A673 (cell line): ENCODE measurements at regions not wholly inside any gene's neighbourhood (a gene's known extent, or its start where the extent isn't known, plus 50 kb on each side); places are given as distances from the start of the nearest gene placed in this dataset.

Source experiments
- BruUV-seq: library from RNA; stranded (reverse); fragments of 400-500 nt; replicated peaks from 2 replicates; lab custom pipeline; 2021; lab: Mats Ljungman, UMichigan
- CTCF ChIA-PET: fragments of 300-600 bp; sonication (Branson Sonifier 250); formaldehyde crosslinking; loops from one replicate; lab custom pipeline; 2022; ENCODE audit warnings: antibody characterized with exemption; lab: Charles Lee
- POLR2A ChIA-PET: fragments of 300-600 bp; sonication (Branson Sonifier 250); formaldehyde crosslinking; loops from one replicate; lab custom pipeline; 2022; ENCODE audit warnings: antibody characterized with exemption; ENCODE audit not compliant: low non-redundant PET; lab: Charles Lee
- DNase-seq: peaks from one replicate; pipeline ENCODE4 v3.0.0-alpha.2; 2015; ENCODE audit warnings: low spot score
- H3K27ac ChIP-seq: fragments of 200-600 bp; sonication (generic); 2 replicates; pipeline ENCODE4 v1.5.1; 2016; ENCODE audit warnings: mixed run types, low read depth, mild to moderate bottlenecking, mixed read lengths, antibody characterized with exemption, low read length; ENCODE audit not compliant: poor library complexity, severe bottlenecking
- H3K27me3 ChIP-seq: fragments of 200-600 bp; sonication (generic); replicated peaks from 2 replicates; pipeline ENCODE4 v1.6.1; 2017; ENCODE audit warnings: mixed run types, low read depth, mild to moderate bottlenecking, mixed read lengths, antibody characterized with exemption, low read length; ENCODE audit not compliant: insufficient read depth, poor library complexity
- H3K36me3 ChIP-seq: fragments of 200-600 bp; sonication (generic); 2 replicates; pipeline ENCODE4 v1.6.1; 2016; ENCODE audit warnings: mixed run types, mild to moderate bottlenecking, mixed read lengths, antibody characterized with exemption, low read length; ENCODE audit not compliant: insufficient read depth, poor library complexity, severe bottlenecking
- H3K4me1 ChIP-seq: fragments of 200-600 bp; sonication (generic); 2 replicates; pipeline ENCODE4 v1.6.1; 2017; ENCODE audit warnings: mixed run types, mild to moderate bottlenecking, mixed read lengths, antibody characterized with exemption, low read length; ENCODE audit not compliant: insufficient read depth, poor library complexity, severe bottlenecking
- H3K4me3 ChIP-seq: fragments of 200-600 bp; sonication (generic); 2 replicates; pipeline ENCODE4 v1.5.1; 2016; ENCODE audit warnings: low read depth, mixed run types, mild to moderate bottlenecking, mixed read lengths, low read length; ENCODE audit not compliant: poor library complexity, severe bottlenecking
- H3K9me3 ChIP-seq: fragments of 200-600 bp; sonication (generic); 2 replicates; pipeline ENCODE4 v1.6.1; 2016; ENCODE audit warnings: mixed run types, low read depth, mild to moderate bottlenecking, mixed read lengths, antibody characterized with exemption, low read length; ENCODE audit not compliant: poor library complexity, severe bottlenecking
- EZH2 ChIP-seq: fragments of 200-600 bp; sonication (generic); IDR thresholded peaks from 2 replicates; pipeline ENCODE4 v1.6.1; 2017; ENCODE audit warnings: borderline replicate concordance, low read depth, mild to moderate bottlenecking, mixed read lengths, antibody characterized with exemption, low read length; ENCODE audit not compliant: poor library complexity, severe bottlenecking
- intact Hi-C: fragments of 100-400 bp; cut with micrococcal nuclease; formaldehyde crosslinking; loops from one replicate; pipeline ENCODE4 v1.10.0; 2022; ENCODE audit not compliant: unreplicated experiment
- TF ChIP-seq, protein P1 (sequence below): fragments of 300-800, 200-600 bp; sonication (generic); conservative IDR thresholded peaks from 2 replicates; pipeline ENCODE4 v1.5.1; 2017; ENCODE audit warnings: low read depth, mild to moderate bottlenecking, antibody characterized with exemption, low read length, moderate library complexity, mixed read lengths

DNA sequence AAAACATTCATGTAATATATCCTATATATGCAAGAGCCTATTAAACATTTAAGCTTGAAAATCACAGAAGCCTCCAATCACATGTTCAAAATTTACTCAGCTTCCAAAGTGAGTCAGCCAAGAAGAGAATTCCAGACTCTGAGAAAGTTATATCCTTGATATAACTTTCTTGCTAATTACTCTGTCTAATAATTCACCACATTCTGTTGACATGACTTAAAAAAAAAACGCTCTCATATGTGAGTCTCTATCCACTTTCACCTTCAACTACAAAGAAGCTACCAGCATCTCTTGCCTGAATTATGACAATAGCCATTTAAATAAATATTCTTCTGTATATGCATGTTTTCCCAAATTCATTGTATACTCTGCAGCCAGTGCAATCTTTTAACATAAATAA is 1116.3 kb upstream of the CADM2 start:
- ChIA-PET POLR2A (no interaction called here), CTCF (no interaction called here)
- Histone ChIP-seq H3K27me3 (no peaks in the 10 kb centered on the region), H3K27ac (no peak overlapping the region), H3K4me1 (no peaks in the 10 kb centered on the region), H3K9me3 (peaks cover 3% of the 10 kb centered on the region), H3K4me3 (no peak overlapping the region), H3K36me3 (no peaks in the 10 kb centered on the region)
- DNase-seq: no peak
- no TSS peak for BruUV-seq
- intact Hi-C loops: no loop called here
- TF ChIP-seq, protein P1, sequence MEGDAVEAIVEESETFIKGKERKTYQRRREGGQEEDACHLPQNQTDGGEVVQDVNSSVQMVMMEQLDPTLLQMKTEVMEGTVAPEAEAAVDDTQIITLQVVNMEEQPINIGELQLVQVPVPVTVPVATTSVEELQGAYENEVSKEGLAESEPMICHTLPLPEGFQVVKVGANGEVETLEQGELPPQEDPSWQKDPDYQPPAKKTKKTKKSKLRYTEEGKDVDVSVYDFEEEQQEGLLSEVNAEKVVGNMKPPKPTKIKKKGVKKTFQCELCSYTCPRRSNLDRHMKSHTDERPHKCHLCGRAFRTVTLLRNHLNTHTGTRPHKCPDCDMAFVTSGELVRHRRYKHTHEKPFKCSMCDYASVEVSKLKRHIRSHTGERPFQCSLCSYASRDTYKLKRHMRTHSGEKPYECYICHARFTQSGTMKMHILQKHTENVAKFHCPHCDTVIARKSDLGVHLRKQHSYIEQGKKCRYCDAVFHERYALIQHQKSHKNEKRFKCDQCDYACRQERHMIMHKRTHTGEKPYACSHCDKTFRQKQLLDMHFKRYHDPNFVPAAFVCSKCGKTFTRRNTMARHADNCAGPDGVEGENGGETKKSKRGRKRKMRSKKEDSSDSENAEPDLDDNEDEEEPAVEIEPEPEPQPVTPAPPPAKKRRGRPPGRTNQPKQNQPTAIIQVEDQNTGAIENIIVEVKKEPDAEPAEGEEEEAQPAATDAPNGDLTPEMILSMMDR: no peak
- no peak for TF ChIP-seq EZH2

DNA sequence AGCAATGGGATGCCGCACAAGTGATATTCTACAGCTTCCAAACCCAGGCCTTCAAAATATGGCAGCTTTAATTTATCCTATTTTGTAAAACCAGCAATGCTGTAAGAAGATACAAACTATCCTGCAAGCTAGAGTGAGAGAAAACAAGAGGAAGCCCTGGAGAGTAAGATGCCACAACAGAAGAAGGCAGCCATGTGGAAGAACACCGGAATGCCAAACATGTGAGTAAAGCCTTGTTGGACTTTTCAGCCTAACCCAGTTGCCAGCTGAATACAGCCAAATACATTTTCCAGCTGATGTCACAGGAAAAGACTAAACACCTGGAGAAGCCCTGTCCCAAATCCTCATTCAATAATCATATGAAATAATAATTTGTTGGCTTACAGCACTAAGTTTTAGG is 1115.1 kb upstream of the CADM2 start:
- ChIA-PET POLR2A (no interaction called here), CTCF (no interaction called here)
- H3K4me1 ChIP-seq: no peaks in the 10 kb centered on the region
- DNase-seq: no peak
- H3K27me3 ChIP-seq: no peaks in the 10 kb centered on the region
- peaks cover 3% of the 10 kb centered on the region for H3K9me3 ChIP-seq
- no TSS peak for BruUV-seq
- intact Hi-C loops: no loop called here
- H3K36me3 ChIP-seq: no peaks in the 10 kb centered on the region
- H3K27ac ChIP-seq: no peak overlapping the region
- H3K4me3 ChIP-seq: no peak overlapping the region
- TF ChIP-seq EZH2: no peak
- TF ChIP-seq, protein P1: no peak

DNA sequence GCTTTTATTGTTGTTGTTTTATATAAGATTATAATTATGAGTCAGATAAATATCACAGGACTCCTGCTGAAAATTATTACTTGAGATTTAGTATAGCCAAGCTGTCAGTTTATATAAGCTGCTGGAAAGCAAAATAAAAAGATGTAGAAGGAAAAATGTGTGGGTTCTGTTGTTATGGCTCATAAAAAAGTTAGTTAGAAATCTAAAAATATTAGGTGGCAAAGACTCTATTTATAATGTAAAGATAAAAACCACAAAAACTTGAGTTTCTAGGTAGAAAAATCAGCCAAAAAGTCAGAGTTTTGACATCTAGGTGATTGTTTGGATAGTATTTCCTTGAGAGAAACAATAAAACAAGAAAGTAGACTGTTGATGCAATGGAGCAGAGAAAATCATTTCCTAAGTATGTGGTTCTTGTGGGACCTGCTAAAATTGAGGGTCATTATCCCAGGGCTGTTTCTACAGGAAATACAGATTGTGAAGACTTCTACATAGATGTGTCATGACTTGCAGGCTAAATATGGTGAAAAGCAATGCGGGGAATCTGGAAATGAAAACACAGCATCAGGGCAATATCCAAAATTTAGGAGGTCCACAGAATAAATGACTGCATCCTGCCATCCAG is 1109.6 kb upstream of the CADM2 start:
- no peaks in the 10 kb centered on the region for H3K27me3 ChIP-seq
- TF ChIP-seq, protein P1: no peak
- TF ChIP-seq EZH2: no peak
- intact Hi-C loops: no loop called here
- ChIA-PET CTCF (no interaction called here), POLR2A (no interaction called here)
- H3K9me3 ChIP-seq: peaks cover 4% of the 10 kb centered on the region
- BruUV-seq: no TSS peak
- no peaks in the 10 kb centered on the region for H3K36me3 ChIP-seq
- no peaks in the 10 kb centered on the region for H3K4me1 ChIP-seq
- H3K27ac ChIP-seq: no peak overlapping the region
- H3K4me3 ChIP-seq: no peak overlapping the region
- no peak for DNase-seq
